ENCODE measurements at regions not wholly inside any gene's neighbourhood (a gene's known extent, or its start where the extent isn't known, plus 50 kb on each side); places are given as distances from the start of the nearest gene placed in this dataset.

GRCh38 chr20:21033817-21034216, 72.3 kb downstream of the LINC00237 start:
- no peak for DNase-seq (ENCODE audit: extremely low spot score)
- Histone ChIP-seq H3K4me1 (ENCODE audit: insufficient read depth) (no peaks in the 10 kb centered on the region), H3K27ac (ENCODE audit: low read depth) (no peak overlapping the region), H3K4me3 (ENCODE audit: low read depth, low read length) (no peak overlapping the region), H3K36me3 (ENCODE audit: insufficient read depth) (no peaks in the 10 kb centered on the region)
- 75% methylated on average over 9 of the region's 9 CpGs for WGBS

GRCh38 chr20:21031666-21032065, 74.5 kb downstream of the LINC00237 start:
- Histone ChIP-seq H3K36me3 (ENCODE audit: insufficient read depth) (no peaks in the 10 kb centered on the region), H3K4me1 (ENCODE audit: insufficient read depth) (no peaks in the 10 kb centered on the region), H3K4me3 (ENCODE audit: low read depth, low read length) (no peak overlapping the region), H3K27ac (ENCODE audit: low read depth) (no peak overlapping the region)
- DNase-seq (ENCODE audit: extremely low spot score): no peak
- 19% methylated on average over 1 of the region's 1 CpG for WGBS

- Histone ChIP-seq H3K27ac (ENCODE audit: low read depth) (no peak overlapping the region), H3K4me3 (ENCODE audit: low read depth, low read length) (no peak overlapping the region), H3K36me3 (ENCODE audit: insufficient read depth) (no peaks in the 10 kb centered on the region), H3K4me1 (ENCODE audit: insufficient read depth) (no peaks in the 10 kb centered on the region)
- WGBS: 57% methylated on average over 3 of the region's 3 CpGs
- DNase-seq (ENCODE audit: extremely low spot score): no peak
Measured at GRCh38 chr20:21029341-21029740, 76.8 kb downstream of the LINC00237 start.

GRCh38 chr20:21028921-21029320, 77.2 kb downstream of the LINC00237 start:
- DNase-seq (ENCODE audit: extremely low spot score): no peak
- no peaks in the 10 kb centered on the region for H3K36me3 ChIP-seq (ENCODE audit: insufficient read depth)
- 55% methylated on average over 4 of the region's 4 CpGs for WGBS

DNA sequence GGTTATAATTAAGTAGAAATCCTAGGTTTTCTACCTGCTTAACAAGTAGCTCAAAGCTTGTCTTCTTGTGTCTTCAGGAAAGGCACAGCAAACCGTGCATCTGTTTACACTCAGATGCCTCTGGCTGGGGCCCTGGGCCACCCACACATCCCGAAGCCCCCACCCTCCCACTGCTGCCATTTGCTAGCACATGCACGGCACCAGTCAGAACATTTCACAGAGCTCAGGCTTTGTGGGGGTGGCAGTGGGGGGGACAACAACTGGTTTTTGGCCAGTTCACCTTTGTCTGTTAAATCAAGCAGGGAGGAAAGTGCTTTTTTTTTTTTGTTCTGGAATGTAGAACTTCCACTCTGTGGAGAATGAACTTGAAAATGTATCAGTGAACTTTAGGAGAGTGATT, 77.7 kb downstream of the LINC00237 start:
- Histone ChIP-seq H3K36me3 (ENCODE audit: insufficient read depth) (no peaks in the 10 kb centered on the region), H3K4me1 (ENCODE audit: insufficient read depth) (no peaks in the 10 kb centered on the region), H3K4me3 (ENCODE audit: low read depth, low read length) (no peak overlapping the region), H3K27ac (ENCODE audit: low read depth) (no peak overlapping the region)
- DNase-seq (ENCODE audit: extremely low spot score): no peak
- WGBS: 20% methylated on average over 3 of the region's 3 CpGs

More at GRCh38 chr20:21028921-21029320, 77.2 kb downstream of the LINC00237 start:
- H3K4me1 ChIP-seq (ENCODE audit: insufficient read depth): no peaks in the 10 kb centered on the region
- H3K27ac ChIP-seq (ENCODE audit: low read depth): no peak overlapping the region
- no peak overlapping the region for H3K4me3 ChIP-seq (ENCODE audit: low read depth, low read length)

- Histone ChIP-seq H3K27ac (ENCODE audit: low read depth) (no peak overlapping the region), H3K4me3 (ENCODE audit: low read depth, low read length) (no peak overlapping the region), H3K4me1 (ENCODE audit: insufficient read depth) (no peaks in the 10 kb centered on the region), H3K36me3 (ENCODE audit: insufficient read depth) (no peaks in the 10 kb centered on the region)
- 68% methylated on average over 7 of the region's 7 CpGs for WGBS
- no peak for DNase-seq (ENCODE audit: extremely low spot score)
Measured at GRCh38 chr20:21027569-21027968, 78.6 kb downstream of the LINC00237 start.

DNA sequence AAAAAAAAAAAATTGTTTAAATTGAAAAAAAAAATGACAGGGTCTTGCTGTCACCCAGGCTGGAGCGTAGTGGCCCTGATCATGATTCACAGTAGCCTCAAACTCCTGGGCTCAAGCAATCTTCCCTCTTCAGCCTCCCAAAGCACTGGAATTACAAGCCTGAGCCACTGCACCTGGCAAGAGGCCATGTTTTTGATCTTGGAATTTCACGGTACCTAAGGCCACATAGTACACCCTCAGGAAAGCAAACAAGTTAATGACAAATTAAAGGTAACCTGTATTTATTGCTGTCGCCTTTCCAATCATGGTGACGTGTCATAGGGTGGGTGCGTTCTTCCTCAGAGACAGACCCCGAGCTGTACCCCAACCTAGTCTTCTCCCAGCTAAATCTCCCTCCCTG, 79.2 kb downstream of the LINC00237 start:
- DNase-seq (ENCODE audit: extremely low spot score): no peak
- H3K36me3 ChIP-seq (ENCODE audit: insufficient read depth): no peaks in the 10 kb centered on the region
- WGBS: 80% methylated on average over 6 of the region's 6 CpGs
- H3K4me1 ChIP-seq (ENCODE audit: insufficient read depth): no peaks in the 10 kb centered on the region
- H3K4me3 ChIP-seq (ENCODE audit: low read depth, low read length): no peak overlapping the region
- no peak overlapping the region for H3K27ac ChIP-seq (ENCODE audit: low read depth)

GRCh38 chr20:21024420-21024819, 81.7 kb downstream of the LINC00237 start:
- DNase-seq (ENCODE audit: extremely low spot score): no peak
- Histone ChIP-seq H3K4me3 (ENCODE audit: low read depth, low read length) (no peak overlapping the region), H3K4me1 (ENCODE audit: insufficient read depth) (no peaks in the 10 kb centered on the region), H3K36me3 (ENCODE audit: insufficient read depth) (no peaks in the 10 kb centered on the region), H3K27ac (ENCODE audit: low read depth) (no peak overlapping the region)
- WGBS: 83% methylated on average over 3 of the region's 3 CpGs

GRCh38 chr20:21022925-21023324, 83.2 kb downstream of the LINC00237 start:
- WGBS: 92% methylated on average over 5 of the region's 5 CpGs
- Histone ChIP-seq H3K27ac (ENCODE audit: low read depth) (no peak overlapping the region), H3K4me3 (ENCODE audit: low read depth, low read length) (no peak overlapping the region), H3K36me3 (ENCODE audit: insufficient read depth) (no peaks in the 10 kb centered on the region), H3K4me1 (ENCODE audit: insufficient read depth) (no peaks in the 10 kb centered on the region)
- DNase-seq (ENCODE audit: extremely low spot score): no peak

DNA sequence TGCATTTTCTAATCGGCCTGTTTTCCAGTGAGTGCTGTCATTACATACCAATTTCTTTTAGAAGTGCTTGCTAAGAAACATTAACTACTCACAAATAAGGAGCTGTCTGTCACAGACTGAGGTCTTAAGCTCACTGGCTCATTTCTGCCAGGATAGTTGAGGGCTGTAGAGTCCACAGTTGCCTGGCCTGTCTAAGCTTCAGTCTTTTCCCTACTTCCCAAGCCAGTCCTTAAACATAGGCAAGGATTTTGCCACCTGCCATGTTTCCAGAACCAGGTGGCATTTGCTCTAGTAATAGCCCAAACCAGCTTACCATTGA, 84.7 kb downstream of the LINC00237 start:
- Histone ChIP-seq H3K27ac (ENCODE audit: low read depth) (no peak overlapping the region), H3K4me1 (ENCODE audit: insufficient read depth) (no peaks in the 10 kb centered on the region), H3K4me3 (ENCODE audit: low read depth, low read length) (no peak overlapping the region), H3K36me3 (ENCODE audit: insufficient read depth) (no peaks in the 10 kb centered on the region)
- 62% methylated on average over 1 of the region's 1 CpG for whole genome bisulfite sequencing
- DNase-seq (ENCODE audit: extremely low spot score): no peak

DNA sequence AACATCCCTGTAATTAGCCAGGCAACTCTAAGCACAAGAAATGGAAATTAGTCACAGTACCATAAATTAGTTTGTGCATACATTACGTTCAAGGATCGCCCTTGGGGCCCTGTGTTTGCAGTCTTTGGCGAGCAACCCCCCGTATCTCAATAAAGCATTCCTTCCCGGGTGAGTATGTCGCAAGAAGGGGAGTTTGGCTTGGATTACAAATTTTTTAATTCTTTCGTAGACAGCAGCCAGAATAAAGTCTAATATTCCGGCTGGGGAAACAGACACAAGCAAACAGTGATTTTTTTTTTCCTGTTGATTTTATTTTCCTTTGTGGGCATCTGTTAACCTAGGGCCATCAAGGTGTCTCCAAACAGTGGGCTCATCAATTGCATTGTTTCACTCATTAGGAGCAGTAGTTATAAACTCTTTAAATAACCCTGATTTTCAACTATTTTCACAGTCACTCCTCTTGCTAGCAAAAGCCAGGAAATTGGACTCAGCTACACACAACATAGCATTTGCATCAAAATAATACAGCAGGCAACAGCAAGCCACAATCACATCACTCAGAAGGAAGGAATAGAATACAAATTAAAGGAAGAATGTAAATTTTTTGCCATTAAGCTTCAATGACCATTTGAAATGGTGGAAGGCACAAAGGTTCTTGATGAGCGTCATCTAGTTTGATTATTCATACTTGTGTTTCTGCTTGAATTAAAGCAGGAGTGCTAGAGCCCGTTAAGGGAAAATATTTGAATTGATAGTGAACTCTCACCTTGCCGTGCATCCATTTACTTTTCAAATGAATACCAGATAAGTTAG, 85.3 kb downstream of the LINC00237 start:
- no peak for DNase-seq (ENCODE audit: extremely low spot score)
- Histone ChIP-seq H3K4me1 (ENCODE audit: insufficient read depth) (no peaks in the 10 kb centered on the region), H3K27ac (ENCODE audit: low read depth) (no peak overlapping the region), H3K4me3 (ENCODE audit: low read depth, low read length) (no peak overlapping the region), H3K36me3 (ENCODE audit: insufficient read depth) (no peaks in the 10 kb centered on the region)
- 39% methylated on average over 11 of the region's 11 CpGs for WGBS

- H3K27ac ChIP-seq (ENCODE audit: low read depth): no peak overlapping the region
- H3K4me3 ChIP-seq (ENCODE audit: low read depth, low read length): no peak overlapping the region
- DNase-seq (ENCODE audit: extremely low spot score): no peak
- 26% methylated on average over 42 of the region's 42 CpGs for WGBS
- no peaks in the 10 kb centered on the region for H3K36me3 ChIP-seq (ENCODE audit: insufficient read depth)
- H3K4me1 ChIP-seq (ENCODE audit: insufficient read depth): no peaks in the 10 kb centered on the region
Measured at GRCh38 chr20:21019814-21020658, 86.1 kb downstream of the LINC00237 start.

DNA sequence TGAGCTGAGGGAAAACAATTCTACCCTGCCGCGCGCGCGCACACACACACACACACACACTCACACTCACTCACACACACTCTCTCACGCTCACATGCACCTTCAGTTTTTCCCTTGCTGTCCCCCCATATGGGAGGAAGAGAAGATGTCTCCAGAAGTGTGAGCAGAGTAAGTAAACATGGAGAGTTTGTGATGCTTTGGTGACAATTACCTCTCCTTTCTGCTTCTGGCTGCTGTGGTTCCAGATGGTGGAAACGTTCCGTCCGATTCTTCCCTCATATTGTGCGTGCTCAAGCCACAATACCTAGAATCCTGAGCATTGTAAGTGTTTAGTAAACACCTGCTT, 86.7 kb downstream of the LINC00237 start:
- no peaks in the 10 kb centered on the region for H3K4me1 ChIP-seq (ENCODE audit: insufficient read depth)
- no peaks in the 10 kb centered on the region for H3K36me3 ChIP-seq (ENCODE audit: insufficient read depth)
- DNase-seq (ENCODE audit: extremely low spot score): no peak
- no peak overlapping the region for H3K27ac ChIP-seq (ENCODE audit: low read depth)
- 82% methylated on average over 10 of the region's 10 CpGs for WGBS
- no peak overlapping the region for H3K4me3 ChIP-seq (ENCODE audit: low read depth, low read length)

DNA sequence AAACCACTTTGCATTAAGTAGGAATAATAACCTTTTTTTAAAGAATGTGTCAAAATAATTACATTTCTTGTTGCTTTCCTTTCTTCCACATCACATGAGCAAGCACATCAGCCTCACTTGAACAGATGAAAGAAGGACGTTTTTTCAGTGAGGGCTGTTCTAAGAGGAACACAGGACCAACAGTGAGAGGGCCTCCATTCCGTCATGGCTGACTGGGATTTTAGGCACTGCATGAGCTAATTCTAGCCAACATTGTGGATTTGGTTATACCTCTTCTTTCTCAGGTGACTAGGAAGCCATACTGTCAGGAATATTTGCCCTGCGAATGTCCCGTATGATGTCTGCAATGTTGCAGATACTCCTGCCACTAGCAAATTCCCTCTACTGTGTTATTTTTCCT, 87.6 kb downstream of the LINC00237 start:
- Histone ChIP-seq H3K4me1 (ENCODE audit: insufficient read depth) (no peaks in the 10 kb centered on the region), H3K36me3 (ENCODE audit: insufficient read depth) (no peaks in the 10 kb centered on the region), H3K27ac (ENCODE audit: low read depth) (no peak overlapping the region), H3K4me3 (ENCODE audit: low read depth, low read length) (no peak overlapping the region)
- WGBS: 82% methylated on average over 4 of the region's 4 CpGs
- DNase-seq (ENCODE audit: extremely low spot score): no peak

All from urinary bladder (tissue), 3 donors.